ENCODE measurements at regions not wholly inside any gene's neighbourhood (a gene's known extent, or its start where the extent isn't known, plus 50 kb on each side); places are given as distances from the start of the nearest gene placed in this dataset.

GRCh38 chr11:116445108-116446047, 327.4 kb downstream of the BUD13 start:
- TF ChIP-seq POLR2A (IDR thresholded peaks at IDR 0.05; ENCODE audit: insufficient read depth in 1 of 2, low read depth in 2 of 2, low read length in 2 of 2) = no peak
- no peak for TF ChIP-seq FIP1L1 (IDR thresholded peaks at IDR 0.05; ENCODE audit: borderline replicate concordance, insufficient read depth, low read depth, low read length)
- TF ChIP-seq THAP7 (CRISPR knock-in tag; IDR thresholded peaks at IDR 0.05) = no peak
- TF ChIP-seq YY1 (IDR thresholded peaks at IDR 0.05; ENCODE audit: insufficient read depth, insufficient replicate concordance, low read depth, low read length) = no peak
- TF ChIP-seq GABPB1 (CRISPR knock-in tag; IDR thresholded peaks at IDR 0.05) = no peak
- no peak for TF ChIP-seq RAD21 (CRISPR knock-in tag; IDR thresholded peaks at IDR 0.05)
- TF ChIP-seq TAF1 (CRISPR knock-in tag; IDR thresholded peaks at IDR 0.05) = no peak
- TF ChIP-seq ZNF7 (CRISPR knock-in tag; IDR thresholded peaks at IDR 0.05) = no peak
- TF ChIP-seq USF2 (IDR thresholded peaks at IDR 0.05; ENCODE audit: low read depth, low read length) = no peak
- TF ChIP-seq USF2 (CRISPR knock-in tag; IDR thresholded peaks at IDR 0.05; ENCODE audit: borderline replicate concordance) = no peak
- no peak for TF ChIP-seq MAFK (conservative IDR thresholded peaks at IDR 0.05 in 1 of 2, IDR thresholded peaks at IDR 0.05 in 1 of 2; ENCODE audit: low read length in 2 of 2)
- no peak for TF ChIP-seq ZXDC (CRISPR knock-in tag; IDR thresholded peaks at IDR 0.05)

Data from HepG2 (cell line).